RPMI8226 (cell line): ENCODE measurements at regions not wholly inside any gene's neighbourhood (a gene's known extent, or its start where the extent isn't known, plus 50 kb on each side); places are given as distances from the start of the nearest gene placed in this dataset.

Source experiments
- DNase-seq: peaks from one replicate; pipeline ENCODE4 v3.0.0-alpha.2; 2015

- peak; percentile 31 for DNase-seq
Observed at GRCh38 chr6:169044381-169045230, 209.0 kb downstream of the THBS2 start.

- no peak for DNase-seq
Observed at GRCh38 chr6:169042061-169042460, 211.6 kb downstream of the THBS2 start.

- DNase-seq: no peak
Observed at GRCh38 chr6:169041078-169041477, 212.6 kb downstream of the THBS2 start.

- DNase-seq: no peak
Observed at GRCh38 chr6:169038691-169039090, 215.0 kb downstream of the THBS2 start.

- no peak for DNase-seq
Observed at GRCh38 chr6:169035385-169036240, 218.0 kb downstream of the THBS2 start.

- no peak for DNase-seq
Observed at GRCh38 chr6:169034516-169035167, 219.0 kb downstream of the THBS2 start.

GRCh38 chr6:169029861-169030260 is 223.8 kb downstream of the THBS2 start:
- DNase-seq: no peak

- peak; percentile 50 for DNase-seq
Observed at GRCh38 chr6:169028343-169028742, 225.3 kb downstream of the THBS2 start.

GRCh38 chr6:169026175-169026574 is 227.5 kb downstream of the THBS2 start:
- no peak for DNase-seq

GRCh38 chr6:169024047-169024660 is 229.5 kb downstream of the THBS2 start:
- no peak for DNase-seq

- no peak for DNase-seq
Observed at GRCh38 chr6:169023161-169023874, 230.3 kb downstream of the THBS2 start.

GRCh38 chr6:169022079-169022478 is 231.6 kb downstream of the THBS2 start:
- no peak for DNase-seq

GRCh38 chr6:169020821-169021220 is 232.8 kb downstream of the THBS2 start:
- DNase-seq: no peak

- no peak for DNase-seq
Observed at GRCh38 chr6:169019727-169020491, 233.7 kb downstream of the THBS2 start.

GRCh38 chr6:169019111-169019510 is 234.5 kb downstream of the THBS2 start:
- no peak for DNase-seq

GRCh38 chr6:169016758-169017157 is 236.9 kb downstream of the THBS2 start:
- no peak for DNase-seq

GRCh38 chr6:169014211-169015197 is 239.1 kb downstream of the THBS2 start:
- DNase-seq: no peak

- no peak for DNase-seq
Observed at GRCh38 chr6:169009628-169010027, 244.0 kb downstream of the THBS2 start.

- DNase-seq: peak; percentile 29
Observed at GRCh38 chr6:169008641-169009257, 244.9 kb downstream of the THBS2 start.

- DNase-seq: no peak
Observed at GRCh38 chr6:169005166-169005565, 248.5 kb downstream of the THBS2 start.
